ENCODE measurements at regions not wholly inside any gene's neighbourhood (a gene's known extent, or its start where the extent isn't known, plus 50 kb on each side); places are given as distances from the start of the nearest gene placed in this dataset.

DNA sequence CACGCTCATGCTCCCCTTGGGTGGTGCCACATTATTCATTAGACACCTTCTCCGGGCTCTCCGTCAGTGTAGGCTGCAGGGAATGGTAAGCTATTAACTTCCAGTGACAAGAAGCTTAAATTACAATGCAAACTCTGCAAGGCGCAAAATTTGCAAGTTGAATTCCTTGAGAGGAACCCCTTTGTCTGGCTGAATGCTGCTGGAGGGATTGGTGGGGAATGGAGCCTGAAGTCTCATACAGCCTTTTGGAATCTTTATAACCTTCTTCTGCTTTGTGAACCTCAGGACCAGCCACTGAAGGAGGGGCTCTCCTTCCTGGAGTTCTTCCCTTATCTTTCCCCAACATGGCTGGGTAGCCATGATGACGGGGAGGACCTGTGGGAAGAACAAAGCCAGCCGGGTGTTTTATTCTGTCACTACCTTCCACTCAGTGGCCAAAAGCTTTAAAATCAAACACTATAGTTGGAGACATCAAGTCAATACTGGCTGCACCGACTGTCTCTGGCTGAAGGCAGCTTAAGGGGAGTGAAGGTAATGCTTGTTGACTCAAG is 220.9 kb upstream of the EPHA4 start:
- H3K4me2 ChIP-seq (ENCODE audit: low read depth, low read length, poor library complexity, severe bottlenecking): no peak overlapping the region
- H3K4me3 ChIP-seq (ENCODE audit: insufficient read depth, low read length, poor library complexity, severe bottlenecking): no peak overlapping the region
- H3K27me3 ChIP-seq (ENCODE audit: low read length): no peaks in the 10 kb centered on the region
- H4K20me1 ChIP-seq (ENCODE audit: low read depth, low read length): no peaks in the 10 kb centered on the region
- no peaks in the 10 kb centered on the region for H3K9me3 ChIP-seq (ENCODE audit: insufficient read depth, low read length)
- H2AFZ ChIP-seq (ENCODE audit: low read depth, low read length, severe bottlenecking): no peak overlapping the region
- TF ChIP-seq, protein P1, sequence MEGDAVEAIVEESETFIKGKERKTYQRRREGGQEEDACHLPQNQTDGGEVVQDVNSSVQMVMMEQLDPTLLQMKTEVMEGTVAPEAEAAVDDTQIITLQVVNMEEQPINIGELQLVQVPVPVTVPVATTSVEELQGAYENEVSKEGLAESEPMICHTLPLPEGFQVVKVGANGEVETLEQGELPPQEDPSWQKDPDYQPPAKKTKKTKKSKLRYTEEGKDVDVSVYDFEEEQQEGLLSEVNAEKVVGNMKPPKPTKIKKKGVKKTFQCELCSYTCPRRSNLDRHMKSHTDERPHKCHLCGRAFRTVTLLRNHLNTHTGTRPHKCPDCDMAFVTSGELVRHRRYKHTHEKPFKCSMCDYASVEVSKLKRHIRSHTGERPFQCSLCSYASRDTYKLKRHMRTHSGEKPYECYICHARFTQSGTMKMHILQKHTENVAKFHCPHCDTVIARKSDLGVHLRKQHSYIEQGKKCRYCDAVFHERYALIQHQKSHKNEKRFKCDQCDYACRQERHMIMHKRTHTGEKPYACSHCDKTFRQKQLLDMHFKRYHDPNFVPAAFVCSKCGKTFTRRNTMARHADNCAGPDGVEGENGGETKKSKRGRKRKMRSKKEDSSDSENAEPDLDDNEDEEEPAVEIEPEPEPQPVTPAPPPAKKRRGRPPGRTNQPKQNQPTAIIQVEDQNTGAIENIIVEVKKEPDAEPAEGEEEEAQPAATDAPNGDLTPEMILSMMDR (IDR thresholded peaks at IDR 0.05; ENCODE audit: insufficient read depth, low read length, poor library complexity, severe bottlenecking): no peak
- TF ChIP-seq EZH2phosphoT487 (conservative IDR thresholded peaks at IDR 0.05; ENCODE audit: low read length): no peak
- H3K36me3 ChIP-seq (ENCODE audit: low read length): no peaks in the 10 kb centered on the region
- H3F3A ChIP-seq (ENCODE audit: insufficient read depth): no peaks in the 10 kb centered on the region
- no peak overlapping the region for H3K9ac ChIP-seq (ENCODE audit: low read length)
- H3K27ac ChIP-seq (ENCODE audit: low read depth, low read length): no peak overlapping the region
- H3K79me2 ChIP-seq (ENCODE audit: insufficient read depth, low read length): no peaks in the 10 kb centered on the region
- H3K9me2 ChIP-seq (replicated peaks; ENCODE audit: insufficient read depth, low read length): no peaks in the 10 kb centered on the region

DNA sequence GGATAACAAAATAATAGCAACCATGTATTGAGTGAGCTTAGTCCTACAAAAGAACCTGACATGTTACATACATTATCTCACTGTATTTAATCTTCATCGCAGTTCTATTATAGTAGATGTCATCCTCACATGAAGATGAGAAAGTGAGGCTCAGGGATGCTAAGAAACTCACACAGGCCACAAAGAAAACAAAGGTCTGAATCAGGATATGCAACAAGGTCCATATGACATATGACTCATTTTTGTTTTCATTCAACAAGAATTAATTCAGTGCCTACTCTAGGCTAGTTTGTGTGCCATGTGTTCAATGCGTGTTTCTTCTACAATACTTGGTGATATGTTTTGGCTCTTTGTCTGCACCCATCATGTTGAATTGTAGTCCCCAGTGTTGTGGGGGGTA is 219.7 kb upstream of the EPHA4 start:
- Histone ChIP-seq H3K9me3 (ENCODE audit: insufficient read depth, low read length) (no peaks in the 10 kb centered on the region), H3K4me3 (ENCODE audit: insufficient read depth, low read length, poor library complexity, severe bottlenecking) (no peak overlapping the region), H3K36me3 (ENCODE audit: low read length) (no peaks in the 10 kb centered on the region), H2AFZ (ENCODE audit: low read depth, low read length, severe bottlenecking) (no peak overlapping the region), H3K79me2 (ENCODE audit: insufficient read depth, low read length) (no peaks in the 10 kb centered on the region), H3K9me2 (replicated peaks; ENCODE audit: insufficient read depth, low read length) (no peaks in the 10 kb centered on the region), H3K27ac (ENCODE audit: low read depth, low read length) (no peak overlapping the region), H3K27me3 (ENCODE audit: low read length) (no peaks in the 10 kb centered on the region), H3K9ac (ENCODE audit: low read length) (no peak overlapping the region), H3K4me2 (ENCODE audit: low read depth, low read length, poor library complexity, severe bottlenecking) (no peak overlapping the region), H4K20me1 (ENCODE audit: low read depth, low read length) (no peaks in the 10 kb centered on the region), H3F3A (ENCODE audit: insufficient read depth) (no peaks in the 10 kb centered on the region)
- no peak for TF ChIP-seq EZH2phosphoT487 (conservative IDR thresholded peaks at IDR 0.05; ENCODE audit: low read length)
- TF ChIP-seq, protein P1 (IDR thresholded peaks at IDR 0.05; ENCODE audit: insufficient read depth, low read length, poor library complexity, severe bottlenecking): no peak

DNA sequence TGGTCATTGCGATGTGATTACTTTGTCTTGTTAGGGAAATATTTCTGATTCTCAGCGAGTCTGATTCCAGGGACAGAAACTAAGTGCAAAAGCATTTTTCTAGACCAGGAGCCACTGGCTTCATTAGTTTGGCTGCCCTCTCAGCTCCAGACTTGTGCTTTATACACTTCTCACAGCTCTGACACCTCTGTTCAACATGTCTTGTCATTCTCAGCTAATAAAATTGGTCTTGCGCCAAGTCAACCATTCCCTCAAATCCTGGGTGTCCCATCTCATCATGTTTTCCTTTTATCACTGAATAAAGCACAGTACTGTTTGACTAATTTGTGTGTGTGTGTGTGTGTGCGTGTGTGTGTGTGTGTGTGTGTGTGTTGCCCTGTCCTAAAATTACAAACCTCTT is 215.5 kb upstream of the EPHA4 start:
- H3K36me3 ChIP-seq (ENCODE audit: low read length): no peaks in the 10 kb centered on the region
- H2AFZ ChIP-seq (ENCODE audit: low read depth, low read length, severe bottlenecking): no peak overlapping the region
- no peaks in the 10 kb centered on the region for H3F3A ChIP-seq (ENCODE audit: insufficient read depth)
- H3K9me2 ChIP-seq (replicated peaks; ENCODE audit: insufficient read depth, low read length): no peaks in the 10 kb centered on the region
- TF ChIP-seq, protein P1 (IDR thresholded peaks at IDR 0.05; ENCODE audit: insufficient read depth, low read length, poor library complexity, severe bottlenecking): no peak
- TF ChIP-seq EZH2phosphoT487 (conservative IDR thresholded peaks at IDR 0.05; ENCODE audit: low read length): no peak
- H4K20me1 ChIP-seq (ENCODE audit: low read depth, low read length): no peaks in the 10 kb centered on the region
- H3K9me3 ChIP-seq (ENCODE audit: insufficient read depth, low read length): no peaks in the 10 kb centered on the region
- no peaks in the 10 kb centered on the region for H3K79me2 ChIP-seq (ENCODE audit: insufficient read depth, low read length)
- no peak overlapping the region for H3K4me3 ChIP-seq (ENCODE audit: insufficient read depth, low read length, poor library complexity, severe bottlenecking)
- no peak overlapping the region for H3K4me2 ChIP-seq (ENCODE audit: low read depth, low read length, poor library complexity, severe bottlenecking)
- no peak overlapping the region for H3K27ac ChIP-seq (ENCODE audit: low read depth, low read length)
- no peak overlapping the region for H3K9ac ChIP-seq (ENCODE audit: low read length)
- H3K27me3 ChIP-seq (ENCODE audit: low read length): no peaks in the 10 kb centered on the region
